NCI-H187 (cell line): ENCODE measurements at regions not wholly inside any gene's neighbourhood (a gene's known extent, or its start where the extent isn't known, plus 50 kb on each side); places are given as distances from the start of the nearest gene placed in this dataset.

Experiments used
- DNase-seq, 2 experiments: peaks; one replicate each; lab custom pipeline; 2025; lab: John Stamatoyannopoulos, UW

- no peak for DNase-seq
Measured at GRCh38 chr20:56801971-56802755, 173.1 kb downstream of the TFAP2C start.

- DNase-seq: no peak
Measured at GRCh38 chr20:56802805-56803204, 173.7 kb downstream of the TFAP2C start.

GRCh38 chr20:56805313-56805712 lies 176.2 kb downstream of the TFAP2C start:
- no peak for DNase-seq

- DNase-seq: no peak
Measured at GRCh38 chr20:56805966-56806365, 176.9 kb downstream of the TFAP2C start.

GRCh38 chr20:56806952-56807517 lies 177.9 kb downstream of the TFAP2C start:
- DNase-seq: no peak

- no peak for DNase-seq
Measured at GRCh38 chr20:56808117-56808725, 179.1 kb downstream of the TFAP2C start.

DNA sequence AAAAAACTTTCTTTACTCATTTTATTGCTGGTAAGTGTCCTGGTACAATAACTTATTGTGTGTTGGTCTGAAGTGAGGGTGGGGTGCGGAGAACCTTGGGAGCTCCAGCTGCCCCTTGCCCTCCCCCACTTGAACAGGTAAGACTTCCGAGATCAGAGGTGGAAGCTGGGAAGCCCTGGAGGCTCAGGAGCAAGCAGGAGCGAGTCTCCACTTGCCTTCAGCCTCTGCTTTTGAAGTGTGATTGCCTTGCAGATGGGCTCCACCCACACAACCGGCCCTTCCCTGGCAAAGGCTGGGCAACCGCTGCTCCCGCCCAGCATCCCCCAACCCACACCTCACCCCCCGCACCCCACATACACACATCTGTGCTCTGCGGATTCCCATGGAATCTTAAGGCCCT lies 179.6 kb downstream of the TFAP2C start:
- DNase-seq: no peak

DNA sequence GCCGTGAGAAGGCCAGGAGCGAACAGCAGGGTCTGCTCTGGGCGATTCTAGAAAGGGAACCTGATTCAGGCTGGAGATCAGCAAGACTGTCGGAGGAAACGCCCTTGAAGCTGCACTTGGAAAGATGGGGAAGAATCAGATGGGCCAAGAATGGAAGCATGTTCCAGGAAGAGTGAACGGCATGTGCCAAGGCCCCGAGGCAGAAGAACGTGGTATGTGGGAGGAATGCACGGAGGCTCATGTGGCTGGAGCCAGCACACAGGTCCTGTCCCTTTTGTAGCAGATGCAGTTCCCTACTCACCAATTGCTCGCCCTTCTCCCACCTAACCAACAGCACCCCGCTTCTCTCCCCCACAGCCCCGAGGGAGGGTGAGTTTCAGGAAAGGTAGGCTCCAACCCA lies 180.6 kb downstream of the TFAP2C start:
- DNase-seq: no peak

- no peak for DNase-seq
Measured at GRCh38 chr20:56810141-56810540, 181.0 kb downstream of the TFAP2C start.

DNA sequence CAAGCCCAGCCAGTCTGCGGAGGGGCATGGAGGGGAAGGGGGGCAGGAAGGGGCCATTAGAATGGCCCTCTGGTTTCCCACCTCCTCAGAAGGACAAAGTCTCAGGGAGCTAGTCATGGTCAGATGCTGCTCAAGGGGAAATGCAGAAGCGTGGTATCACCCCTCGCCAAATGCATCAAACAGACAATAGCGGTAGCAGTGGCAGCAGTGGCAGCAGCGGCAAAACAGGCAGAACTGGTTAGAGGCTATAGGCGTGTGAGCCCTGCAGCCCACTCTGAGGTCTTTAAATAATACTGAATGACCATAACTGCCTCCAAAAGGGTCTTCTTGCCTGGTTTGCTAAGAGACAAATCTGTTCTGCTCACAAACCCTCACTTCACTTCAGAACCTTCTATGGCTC lies 186.7 kb downstream of the TFAP2C start:
- DNase-seq: no peak

DNA sequence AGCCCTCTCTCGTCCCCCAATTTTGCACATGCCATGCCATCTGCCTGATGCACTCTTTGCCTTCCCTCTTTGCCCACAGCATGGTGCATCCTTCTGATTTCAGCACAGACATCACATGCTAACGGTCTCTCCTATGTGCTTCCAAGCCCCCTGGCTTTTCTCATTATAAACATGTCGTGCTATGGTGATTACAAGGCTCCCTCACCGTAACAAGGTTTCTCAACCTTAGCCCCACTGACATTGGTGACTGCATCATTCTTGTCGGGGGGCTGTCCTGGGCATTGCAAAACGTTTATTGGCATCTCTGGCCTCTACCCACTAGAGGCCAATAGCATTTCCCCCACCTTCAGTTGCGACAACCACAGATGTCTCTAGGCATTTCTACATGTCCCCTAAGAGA lies 187.2 kb downstream of the TFAP2C start:
- DNase-seq: no peak

DNA sequence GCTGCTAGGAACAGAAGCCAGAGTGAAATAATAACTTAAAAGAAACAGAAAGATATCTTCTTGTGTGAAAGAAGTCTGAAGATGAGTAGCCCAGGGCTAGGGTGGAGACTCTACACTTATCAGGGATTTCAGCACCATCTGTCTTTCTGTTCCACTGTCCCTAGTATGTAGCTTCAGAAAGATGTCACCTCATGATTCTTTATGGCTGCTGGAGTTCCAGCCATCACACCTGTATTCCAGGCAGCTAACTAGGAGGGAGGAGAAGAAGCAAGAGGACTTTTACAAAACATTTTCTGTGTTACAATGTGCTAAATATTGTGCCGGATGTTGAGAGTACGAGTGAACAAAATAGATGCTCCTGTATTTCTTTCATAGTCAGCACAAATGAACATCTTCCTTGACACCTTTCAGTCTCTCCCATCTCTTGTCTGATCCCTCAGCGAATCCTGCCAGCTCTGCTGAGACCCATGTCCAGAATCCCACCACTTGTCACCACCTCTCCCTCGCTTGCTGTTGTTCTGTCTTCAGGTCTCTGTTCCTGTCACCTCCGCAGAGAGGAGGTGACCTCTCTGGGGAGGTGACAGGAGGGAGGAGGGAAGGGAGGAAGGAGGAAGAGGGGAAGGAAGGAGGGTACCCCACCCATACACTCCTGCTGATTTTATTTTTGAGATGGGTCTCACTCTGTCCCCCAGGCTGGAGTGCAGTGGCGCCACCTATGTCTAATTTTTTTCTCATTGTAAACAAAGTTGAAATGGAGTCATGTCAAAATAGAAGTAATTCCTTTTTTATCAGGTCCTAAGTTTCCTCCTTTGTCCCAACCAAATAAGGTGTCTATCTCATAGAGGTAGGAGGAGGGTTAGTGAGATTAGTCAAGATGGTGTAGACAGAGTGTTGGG lies 188.9 kb downstream of the TFAP2C start:
- DNase-seq: no peak

DNA sequence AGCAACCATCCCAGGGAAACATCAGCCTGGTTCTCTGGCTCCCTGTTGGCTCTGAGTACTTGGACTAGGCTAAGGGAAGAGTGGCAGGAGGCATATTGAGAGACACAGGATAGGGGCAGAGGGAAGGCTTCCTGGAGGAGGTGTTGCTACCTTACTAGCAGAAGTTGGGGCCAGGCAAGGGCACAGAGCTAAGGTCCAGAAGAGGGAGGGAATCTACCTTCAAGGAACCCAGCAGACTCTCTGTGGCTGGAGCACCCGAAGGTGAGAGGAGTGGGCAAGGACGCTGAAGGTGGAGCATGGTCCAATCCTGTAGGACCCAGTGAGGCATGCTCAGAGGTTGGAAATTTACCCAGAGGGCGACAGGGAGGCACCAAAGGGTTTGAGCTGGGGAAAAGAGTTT lies 191.9 kb downstream of the TFAP2C start:
- no peak for DNase-seq

GRCh38 chr20:56826306-56826704 lies 197.2 kb downstream of the TFAP2C start:
- no peak for DNase-seq

DNA sequence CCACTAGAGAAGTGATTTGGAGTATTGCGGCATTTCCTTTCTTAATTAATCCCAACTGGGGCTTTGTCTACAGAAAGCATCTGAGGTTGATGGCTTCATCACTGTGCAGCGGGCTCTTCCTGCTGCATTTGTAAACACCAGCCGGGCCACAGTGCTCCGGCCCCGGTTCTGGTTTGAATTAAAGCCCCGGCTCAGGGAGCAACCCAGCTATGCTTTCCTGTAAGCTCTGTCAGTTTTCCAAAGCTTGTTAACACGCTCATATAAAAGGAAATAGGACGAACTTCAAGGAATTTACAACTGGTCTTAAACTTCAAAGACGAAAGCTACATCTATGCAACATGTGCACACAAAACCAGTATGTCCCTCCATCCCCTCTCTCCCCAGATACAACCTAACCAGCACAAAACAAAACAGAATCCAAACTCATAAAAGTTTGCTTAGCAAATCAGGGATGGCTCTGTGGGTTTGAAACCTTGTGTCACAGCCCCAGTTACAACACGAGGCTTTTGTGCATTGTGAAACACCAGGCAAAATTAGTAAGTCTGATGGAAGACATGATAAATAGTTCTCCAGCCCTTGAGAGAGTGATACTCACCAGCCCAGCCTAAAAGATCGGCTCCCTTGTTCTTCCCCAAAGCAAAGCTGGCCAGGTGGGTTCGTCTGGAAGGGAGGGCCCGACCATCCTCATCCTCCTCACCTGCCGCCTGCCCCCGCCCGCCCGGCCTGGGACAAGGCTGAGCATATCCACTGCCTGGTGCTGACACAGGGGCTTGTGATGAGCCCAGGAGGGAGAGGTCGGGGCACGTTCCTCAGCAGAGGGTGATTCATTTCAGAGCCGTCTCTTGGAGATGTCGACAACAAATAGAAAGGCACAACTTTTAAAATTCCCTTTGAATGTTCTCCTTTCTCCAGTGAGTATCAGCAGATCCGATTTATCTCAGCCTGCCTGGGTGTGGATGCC lies 197.9 kb downstream of the TFAP2C start:
- DNase-seq: no peak

GRCh38 chr20:56827763-56828162 lies 198.7 kb downstream of the TFAP2C start:
- no peak for DNase-seq

DNA sequence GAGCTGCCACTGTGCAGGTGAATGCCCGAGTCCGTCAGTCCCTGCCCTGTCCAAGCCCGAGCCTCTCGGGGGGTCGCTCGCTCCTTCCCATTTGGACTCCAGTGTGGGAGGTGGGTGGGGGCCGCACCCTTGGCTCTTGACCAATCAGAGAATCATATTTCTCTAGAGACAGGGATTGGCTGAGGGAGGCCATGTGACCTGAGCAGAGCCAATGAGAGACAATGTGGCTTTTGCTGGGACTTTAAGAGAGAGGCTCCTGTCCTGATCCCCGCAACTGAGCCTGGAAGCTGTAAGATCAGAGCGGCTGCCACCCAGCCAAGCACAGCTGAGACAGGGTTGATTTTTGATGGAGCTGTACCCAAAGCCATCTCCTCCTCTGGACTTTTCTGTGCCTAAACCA lies 199.3 kb downstream of the TFAP2C start:
- DNase-seq: no peak

- DNase-seq: no peak
Measured at GRCh38 chr20:56829788-56830385, 200.8 kb downstream of the TFAP2C start.

GRCh38 chr20:56831795-56832194 lies 202.7 kb downstream of the TFAP2C start:
- no peak for DNase-seq

GRCh38 chr20:56833427-56833826 lies 204.3 kb downstream of the TFAP2C start:
- DNase-seq: no peak
